Glomerular visceral epithelial cell (primary cell): ENCODE measurements at regions not wholly inside any gene's neighbourhood (a gene's known extent, or its start where the extent isn't known, plus 50 kb on each side); places are given as distances from the start of the nearest gene placed in this dataset.

ENCODE experiments used
- DNase-seq: peaks from one replicate; pipeline ENCODE4 v3.0.0-alpha.2; 2016; ENCODE audit errors: extremely low spot score

- DNase-seq, result no peak
Measured at GRCh38 chr5:25849270-25849669, 1189.1 kb downstream of the CDH9 start.

GRCh38 chr5:25823330-25823873, 1178.6 kb upstream of the CDH10 start:
- DNase-seq, result no peak
